ENCODE measurements at regions not wholly inside any gene's neighbourhood (a gene's known extent, or its start where the extent isn't known, plus 50 kb on each side); places are given as distances from the start of the nearest gene placed in this dataset.

DNA sequence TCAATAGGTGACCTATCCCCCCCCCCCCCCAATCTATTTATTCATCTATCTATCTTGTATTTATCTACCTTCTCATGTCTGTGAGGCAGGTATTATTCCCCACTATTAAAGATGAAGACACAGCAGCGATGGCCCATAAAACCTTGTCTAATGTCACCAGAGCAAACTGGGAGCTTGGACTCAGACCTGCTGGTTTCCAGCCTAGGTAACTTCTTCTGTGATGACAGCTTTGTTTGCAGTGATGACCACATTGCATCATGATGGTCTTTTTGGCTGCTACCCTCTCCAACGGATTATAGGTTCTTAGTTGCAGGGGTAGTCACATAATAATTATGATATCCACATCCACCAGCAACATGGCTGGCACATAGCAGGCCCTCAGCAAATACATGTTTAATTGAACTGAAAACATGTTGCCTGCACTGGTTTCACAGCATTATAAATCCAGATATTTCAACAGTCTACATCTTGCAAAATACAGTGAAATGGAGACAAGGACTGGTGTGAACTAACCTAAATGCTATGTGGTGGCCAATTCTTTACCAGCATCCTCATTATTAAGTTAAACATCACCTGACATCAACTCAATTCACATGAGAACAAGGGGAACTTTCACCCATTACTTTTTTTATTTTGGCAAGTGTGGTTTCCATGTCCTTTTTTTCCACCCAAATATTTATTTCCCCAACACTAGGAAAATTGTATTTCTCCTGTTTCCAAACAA lies 712.5 kb upstream of the NRSN1 start:
- no peak for DNase-seq

- DNase-seq = no peak
Measured at GRCh38 chr6:23414051-23414445, 712.0 kb upstream of the NRSN1 start.

GRCh38 chr6:23414922-23415321 lies 711.1 kb upstream of the NRSN1 start:
- no peak for DNase-seq

DNA sequence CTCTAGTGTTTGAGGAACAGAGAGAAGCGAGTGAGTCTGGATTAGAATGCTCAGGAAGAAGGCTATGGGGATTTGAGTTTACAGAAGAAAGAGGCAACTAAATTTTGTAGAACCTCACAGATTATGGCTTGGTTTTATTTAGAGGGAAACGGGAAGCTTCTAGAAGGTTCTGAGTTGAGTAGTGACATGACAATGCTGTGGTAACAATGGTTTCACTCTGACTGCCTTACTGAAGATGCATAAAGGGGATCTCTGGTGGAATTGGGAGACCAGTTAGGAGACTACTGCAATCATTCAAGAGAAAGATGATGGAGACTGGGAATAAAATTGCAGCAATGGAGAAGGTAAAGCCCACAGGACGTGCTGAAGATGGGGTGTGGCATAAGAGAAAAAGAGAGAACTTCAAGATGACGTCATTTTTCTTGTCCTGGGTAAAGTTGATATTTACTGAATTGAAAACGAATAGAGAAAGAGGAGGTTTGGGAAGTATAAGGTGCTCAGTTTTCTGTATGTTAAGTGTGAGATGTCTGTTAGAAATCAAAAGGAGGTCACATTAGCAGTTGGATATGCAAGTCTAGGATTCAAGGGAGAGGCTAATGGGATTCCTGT lies 710.1 kb upstream of the NRSN1 start:
- DNase-seq = no peak

- no peak for DNase-seq
Measured at GRCh38 chr6:23417133-23417532, 708.9 kb upstream of the NRSN1 start.

- no peak for DNase-seq
Measured at GRCh38 chr6:23418095-23418494, 707.9 kb upstream of the NRSN1 start.

- DNase-seq = no peak
Measured at GRCh38 chr6:23419046-23419445, 707.0 kb upstream of the NRSN1 start.

DNA sequence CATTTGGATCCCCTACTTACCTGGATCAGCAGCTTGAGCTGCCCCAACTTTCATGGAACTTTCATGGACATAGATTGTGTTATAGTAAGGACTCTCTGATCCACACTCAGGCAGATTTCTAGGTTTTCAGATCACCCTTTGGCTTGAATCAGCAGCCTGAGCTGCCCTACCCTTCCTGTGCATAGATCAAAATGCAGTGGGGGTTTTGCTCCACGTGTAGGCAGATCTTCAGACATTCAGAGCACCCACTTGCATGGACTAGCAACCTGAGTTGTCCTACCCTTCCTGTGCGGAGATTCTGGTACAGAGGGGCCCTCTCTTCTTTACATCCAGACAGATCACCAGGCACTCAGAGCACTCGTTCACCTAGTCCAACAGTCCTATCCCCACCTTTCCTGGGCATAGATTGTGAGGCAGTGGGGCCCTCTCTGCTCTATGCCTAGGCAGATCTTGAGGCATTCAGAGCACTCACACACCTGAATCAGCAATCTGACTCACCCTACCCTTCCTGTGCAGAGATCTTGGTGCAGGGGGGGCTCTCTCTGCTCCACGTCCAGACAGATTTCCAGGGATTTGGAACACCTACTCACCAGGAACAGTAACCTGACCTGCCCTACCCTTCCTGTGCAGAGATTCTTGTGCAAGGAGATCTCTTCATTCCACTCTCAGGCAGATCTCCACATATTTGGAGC lies 705.2 kb upstream of the NRSN1 start:
- DNase-seq = no peak

DNA sequence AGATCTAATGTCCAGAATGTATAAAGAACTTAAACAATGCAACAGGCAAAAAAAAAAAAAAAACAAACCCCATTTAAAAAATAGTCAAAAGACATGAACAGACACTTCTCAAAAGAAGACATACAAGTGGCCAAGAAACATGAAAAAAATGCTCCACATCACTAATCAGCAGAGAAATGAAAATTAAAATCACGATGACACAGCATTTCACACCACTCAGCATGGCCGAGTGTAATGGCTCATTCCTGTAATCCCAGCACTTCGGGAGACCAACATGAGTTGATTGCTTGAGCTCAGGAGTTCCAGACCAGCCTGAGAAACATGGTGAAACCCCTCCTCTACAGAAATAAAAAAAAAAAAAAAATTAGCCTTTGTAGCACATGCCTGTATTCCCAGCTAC lies 701.4 kb upstream of the NRSN1 start:
- DNase-seq = no peak

- DNase-seq = no peak
Measured at GRCh38 chr6:23435126-23435525, 690.9 kb upstream of the NRSN1 start.

DNA sequence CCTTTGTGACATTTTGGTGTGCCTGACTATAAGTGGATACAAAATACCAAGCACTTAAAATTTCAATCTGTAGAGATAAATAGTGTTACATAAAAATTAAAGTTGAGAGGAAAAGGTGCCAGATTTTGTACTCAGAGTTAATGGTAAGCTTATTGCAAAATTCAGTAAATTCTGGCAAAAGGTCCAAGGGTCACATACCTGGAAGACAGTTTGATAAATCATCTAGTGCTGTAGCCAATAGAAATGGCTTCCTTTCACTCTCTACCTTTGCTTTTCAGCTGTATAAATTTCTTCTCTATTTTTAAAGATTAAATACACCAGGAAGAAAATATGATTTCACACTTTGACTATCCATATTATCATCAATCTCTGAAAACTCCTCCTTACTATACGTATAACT lies 690.2 kb upstream of the NRSN1 start:
- DNase-seq = no peak

GRCh38 chr6:23441808-23442461 lies 684.1 kb upstream of the NRSN1 start:
- DNase-seq = no peak

DNA sequence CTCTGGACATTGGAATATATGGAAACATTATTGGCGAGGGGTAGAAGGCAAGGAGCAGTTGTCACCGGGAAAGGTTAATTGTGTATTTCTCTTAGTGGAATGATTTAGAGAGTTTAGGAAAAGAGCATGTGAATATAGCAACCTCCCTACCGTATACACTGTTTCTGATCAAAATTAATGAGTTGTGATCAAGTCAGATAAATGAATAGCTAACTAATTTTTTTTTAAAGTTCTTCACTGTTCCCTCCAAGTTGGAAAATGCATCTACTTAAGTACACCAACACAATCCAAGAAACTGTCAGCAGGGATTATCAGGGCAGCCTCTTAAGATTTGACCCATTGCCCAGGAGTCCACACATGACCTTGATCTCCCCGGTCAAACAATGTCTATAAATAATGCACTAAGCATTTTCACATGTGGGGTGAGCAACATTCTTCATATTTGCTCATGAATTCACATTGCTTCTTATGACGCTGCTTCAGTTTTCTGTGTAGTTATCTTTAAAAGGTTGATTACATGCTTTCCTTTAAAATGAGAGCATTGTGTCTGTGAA lies 680.8 kb upstream of the NRSN1 start:
- DNase-seq = no peak

DNA sequence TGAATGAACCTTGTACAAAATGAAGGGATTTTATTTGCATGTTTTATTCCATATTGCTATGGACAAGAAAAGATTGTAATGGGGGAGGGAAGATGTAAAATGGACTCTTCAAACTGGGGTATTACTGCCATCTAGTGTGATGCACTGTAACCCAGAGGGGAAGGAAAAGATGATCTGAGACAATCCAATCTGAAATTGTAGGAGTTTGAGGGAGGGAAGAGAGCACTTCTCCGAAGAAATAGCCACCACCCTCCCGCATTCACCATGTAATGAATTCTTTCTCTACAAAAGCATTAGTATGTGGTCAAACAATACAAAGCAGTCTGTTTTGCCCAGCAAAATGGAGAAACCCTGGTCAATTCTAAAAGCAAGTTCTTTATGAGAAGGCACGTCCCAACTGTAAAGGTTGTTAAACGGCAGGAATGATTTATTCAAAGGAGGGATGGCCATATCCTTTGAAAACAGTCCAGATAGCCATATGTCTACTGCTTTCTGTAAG lies 679.5 kb upstream of the NRSN1 start:
- peak in 5 of 56 donors; percentile 0 to 18 (median 1) for DNase-seq

DNA sequence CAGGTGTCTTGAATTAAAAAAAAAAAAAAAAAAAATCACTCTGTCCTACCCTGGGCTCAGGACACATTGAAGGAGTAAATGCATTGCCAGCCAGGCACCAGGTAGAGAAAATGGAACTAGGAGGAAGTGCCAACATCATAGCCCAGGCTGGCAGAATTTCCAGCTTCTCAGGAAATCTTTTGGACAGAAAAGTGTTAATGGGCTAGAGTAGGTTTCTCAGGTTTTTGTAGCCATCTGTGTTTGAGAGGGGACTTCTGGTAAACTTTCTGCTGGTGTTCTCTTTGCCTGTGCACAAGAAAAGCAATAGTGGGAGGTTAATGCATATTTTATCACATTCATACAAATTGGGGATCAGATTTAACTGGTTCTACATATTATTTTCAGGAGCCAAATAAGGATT lies 678.3 kb upstream of the NRSN1 start:
- DNase-seq = no peak

GRCh38 chr6:23448281-23448680 lies 677.7 kb upstream of the NRSN1 start:
- no peak for DNase-seq

GRCh38 chr6:23454080-23454976 lies 671.7 kb upstream of the NRSN1 start:
- DNase-seq = no peak

DNA sequence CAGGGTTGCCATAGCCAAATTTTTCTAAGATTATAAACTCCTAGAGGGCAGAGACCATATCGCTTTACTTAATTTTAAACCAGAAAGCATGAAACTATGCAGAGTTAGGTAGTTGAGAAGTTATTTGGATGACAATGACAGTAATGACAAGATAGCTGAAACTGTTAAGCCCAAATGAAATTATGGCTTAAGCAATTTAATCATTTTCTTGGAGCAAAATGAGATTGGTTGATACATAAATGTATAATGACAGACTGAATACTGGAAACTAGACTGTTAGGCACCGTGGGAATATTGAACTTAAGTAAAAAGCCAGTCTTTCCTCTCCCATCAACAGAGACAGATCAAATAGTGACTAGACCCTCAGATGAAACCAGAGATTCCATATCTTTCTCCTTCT lies 670.3 kb upstream of the NRSN1 start:
- DNase-seq = no peak

- DNase-seq = no peak
Measured at GRCh38 chr6:23456396-23456795, 669.6 kb upstream of the NRSN1 start.

DNA sequence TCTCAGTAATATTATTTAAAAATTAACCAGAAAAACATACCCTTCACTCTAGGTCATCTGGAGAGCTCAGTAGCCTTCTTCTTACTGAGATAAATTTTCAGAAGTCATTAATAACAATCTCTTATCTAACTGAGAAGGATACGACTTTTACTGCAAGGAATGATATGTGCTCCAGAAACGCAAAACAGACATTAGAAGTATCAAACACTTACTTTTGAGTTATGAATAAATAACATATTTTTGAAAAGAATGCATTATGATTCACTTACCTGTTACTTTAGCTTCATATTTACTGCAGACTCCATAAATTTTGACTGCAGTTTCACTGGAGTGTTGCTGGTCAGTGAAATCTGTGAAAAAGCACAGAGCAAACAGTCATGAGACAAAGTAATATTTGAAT lies 668.7 kb upstream of the NRSN1 start:
- DNase-seq = no peak

- no peak for DNase-seq
Measured at GRCh38 chr6:23465912-23466311, 660.1 kb upstream of the NRSN1 start.

Measured in nucleus accumbens (tissue), 56 donors.